K562 (cell line): ENCODE measurements at regions not wholly inside any gene's neighbourhood (a gene's known extent, or its start where the extent isn't known, plus 50 kb on each side); places are given as distances from the start of the nearest gene placed in this dataset.

Experiments used
- ATAC-seq: fragments of 200-7000 bp; cut with Tn5 transposase; 3 replicates; pipeline ENCODE4 v1.9.1; 2020; ENCODE audit warnings: moderate library complexity
- BruUV-seq: library from RNA; stranded (reverse); fragments of 400-500 nt; replicated peaks from 2 replicates; lab custom pipeline; 2021; lab: Mats Ljungman, UMichigan
- CTCF ChIA-PET: fragments of 300-600 bp; formaldehyde crosslinking; extraction: SDS; loops from one replicate; lab custom pipeline; 2021; ENCODE audit warnings: low intra/inter-chr PET ratio; lab: Yijun Ruan, JAX
- POLR2A ChIA-PET: fragments of 300-600, 350-650 bp; sonication (Branson Sonifier 250); formaldehyde crosslinking; extraction: SDS; loops from one replicate; lab custom pipeline; 2021; ENCODE audit warnings: antibody characterized with exemption, inconsistent platforms; lab: Yijun Ruan, JAX
- DNase-seq, 4 experiments: peaks; one replicate each; pipeline versions ENCODE4 v3.0.0 to v3.0.0-alpha.2; 2011 to 2018; ENCODE audit warnings: low spot score in 3 of 4, mixed read lengths in 3 of 4; ENCODE audit errors: extremely low read depth in 1 of 4
- FAIRE-seq: peaks from 2 replicates; lab custom pipeline; 2011; peaks lifted over from hg19 to GRCh38; lab: Jason Lieb, UNC
- H2AFZ ChIP-seq: 2 replicates; pipeline ENCODE4 v1.6.0; 2011; ENCODE audit warnings: low read depth, low read length, control low read depth, inconsistent platforms
- H3K27ac ChIP-seq: fragments of 200-600 bp; 3 replicates; pipeline ENCODE4 v1.8.0; 2011; ENCODE audit warnings: low read depth, mild to moderate bottlenecking, control low read depth, inconsistent platforms, low read length, moderate library complexity, mixed read lengths; ENCODE audit errors: extremely low read depth
- H3K27me3 ChIP-seq, 2 experiments: fragments of 300-600 bp in 1 of 2; 2 replicates in 1 of 2; 3 replicates in 1 of 2; pipeline versions ENCODE4 v1.6.0 to v1.8.0; 2011; ENCODE audit warnings: inconsistent platforms in 2 of 2, low read length in 2 of 2, mild to moderate bottlenecking in 1 of 2, mixed read lengths in 1 of 2, moderate library complexity in 1 of 2; ENCODE audit not compliant: control insufficient read depth in 2 of 2, insufficient read depth in 2 of 2
- H3K36me3 ChIP-seq: fragments of 300-600 bp; 3 replicates; pipeline ENCODE4 v1.8.0; 2011; ENCODE audit warnings: mild to moderate bottlenecking, low read length, inconsistent platforms; ENCODE audit not compliant: control insufficient read depth, insufficient read depth
- H3K4me1 ChIP-seq, 2 experiments: fragments of 200-600 bp in 1 of 2; replicated peaks in 1 of 2; 2 replicates in 1 of 2; 3 replicates in 1 of 2; pipeline versions ENCODE4 v1.5.1 to v1.8.0; 2011; ENCODE audit warnings: inconsistent platforms in 2 of 2, low read length in 2 of 2, mild to moderate bottlenecking in 1 of 2, mixed read lengths in 1 of 2, moderate library complexity in 1 of 2; ENCODE audit not compliant: control insufficient read depth in 2 of 2, insufficient read depth in 2 of 2
- H3K4me2 ChIP-seq: 2 replicates; pipeline ENCODE4 v1.6.1; 2011; ENCODE audit warnings: low read length, control low read depth, inconsistent platforms, mixed read lengths; ENCODE audit not compliant: insufficient read depth
- H3K4me3 ChIP-seq: fragments of 200-600 bp; sonication (generic), shearing (Covaris generic); 2 replicates; pipeline ENCODE4 v1.5.1; 2016; ENCODE audit warnings: control low read depth, inconsistent platforms
- H3K79me2 ChIP-seq: fragments of 200-600 bp; 3 replicates; pipeline ENCODE4 v1.8.0; 2011; ENCODE audit warnings: low read length, inconsistent platforms; ENCODE audit not compliant: control insufficient read depth, insufficient read depth
- H3K9ac ChIP-seq, 2 experiments: 2 replicates each; pipeline versions ENCODE4 v1.6.0 to v1.6.1; 2011; ENCODE audit warnings: low read depth in 2 of 2, low read length in 2 of 2, control low read depth in 1 of 2, inconsistent platforms in 1 of 2, mild to moderate bottlenecking in 1 of 2, mixed read lengths in 1 of 2; ENCODE audit not compliant: insufficient read depth in 1 of 2
- H3K9me1 ChIP-seq: one replicate; pipeline ENCODE4 v1.6.0; 2011; ENCODE audit warnings: inconsistent platforms, mild to moderate bottlenecking, low read length, moderate library complexity; ENCODE audit not compliant: control insufficient read depth, insufficient read depth
- H3K9me3 ChIP-seq: replicated peaks from 2 replicates; pipeline ENCODE4 v1.5.1; 2011; ENCODE audit warnings: low read depth, low read length, inconsistent platforms; ENCODE audit not compliant: control insufficient read depth, insufficient read depth
- H4K20me1 ChIP-seq: replicated peaks from 2 replicates; pipeline ENCODE4 v1.6.1; 2011; ENCODE audit warnings: low read length, inconsistent platforms, mixed read lengths; ENCODE audit not compliant: control insufficient read depth, insufficient read depth
- BRF1 ChIP-seq: IDR thresholded peaks from 3 replicates; pipeline ENCODE4 v1.6.1; 2011; ENCODE audit warnings: borderline replicate concordance, mild to moderate bottlenecking; ENCODE audit not compliant: insufficient read length; ENCODE audit errors: extremely low read depth
- DLX4 ChIP-seq: fragments of 250-450 bp; sonication (Bioruptor Pico); IDR thresholded peaks from 2 replicates; pipeline ENCODE4 v1.6.1; 2021; ENCODE audit warnings: mild to moderate bottlenecking
- E2F3 ChIP-seq: fragments of 250-450 bp; sonication (Bioruptor Pico); IDR thresholded peaks from 2 replicates; pipeline ENCODE4 v1.4.0; 2020; ENCODE audit warnings: mild to moderate bottlenecking
- HDAC2 ChIP-seq: fragments of 450-650 bp; IDR thresholded peaks from 2 replicates; pipeline ENCODE4 v1.6.1; 2016; ENCODE audit warnings: mild to moderate bottlenecking
- HDGF ChIP-seq: fragments of 450-650 bp; IDR thresholded peaks from 2 replicates; pipeline ENCODE4 v1.6.1; 2016
- HMG20B ChIP-seq: fragments of 250-450 bp; sonication (Bioruptor Pico); IDR thresholded peaks from 2 replicates; pipeline ENCODE4 v1.5.0; 2021; ENCODE audit warnings: mild to moderate bottlenecking
- NCOA2 ChIP-seq, 2 experiments: fragments of 450-650 bp; IDR thresholded peaks; 2 replicates each; pipeline ENCODE4 v1.6.1; 2018; ENCODE audit warnings: mild to moderate bottlenecking in 2 of 2, moderate library complexity in 1 of 2; ENCODE audit not compliant: partially characterized antibody in 2 of 2
- PHB ChIP-seq: fragments of 250-450 bp; sonication (Bioruptor Pico); IDR thresholded peaks from 2 replicates; pipeline ENCODE4 v1.5.0; 2021
- SLC30A9 ChIP-seq: fragments of 250-450 bp; sonication (Bioruptor Pico); IDR thresholded peaks from 2 replicates; pipeline ENCODE4 v1.8.0; 2022; ENCODE audit warnings: mild to moderate bottlenecking, moderate library complexity
- ZFP91 ChIP-seq: sonication (generic); formaldehyde crosslinking; IDR thresholded peaks from 2 replicates; pipeline ENCODE4 v1.8.0; 2022; ENCODE audit warnings: mild to moderate bottlenecking, missing genetic modification reagents
- ZHX1 ChIP-seq: fragments of 150-350 bp; conservative IDR thresholded peaks from 2 replicates; pipeline ENCODE4 v1.6.1; 2014; ENCODE audit warnings: low read length
- ZNF408 ChIP-seq: fragments of 250-450 bp; sonication (Bioruptor Pico); IDR thresholded peaks from 2 replicates; pipeline ENCODE4 v1.4.0; 2020; ENCODE audit warnings: low read depth, mild to moderate bottlenecking, moderate library complexity
- ZNF639 ChIP-seq, 2 experiments: fragments of 200-800 bp in 1 of 2; sonication (Bioruptor generic) in 1 of 2; sonication (generic) in 1 of 2; formaldehyde crosslinking in 1 of 2; IDR thresholded peaks in 1 of 2; conservative IDR thresholded peaks in 1 of 2; 2 replicates each; pipeline versions ENCODE4 v1.5.0 to v1.6.1; 2016 to 2020; ENCODE audit warnings: missing compliant biosample characterization in 1 of 2, missing genetic modification characterization in 1 of 2, missing genetic modification reagents in 1 of 2
- WGBS: fragments of 100-300 bp; shearing (Covaris generic); methylation state at CpG from one replicate; pipeline ENCODE4 v1.1.6; 2016; ENCODE audit warnings: low coverage, mixed read lengths; ENCODE audit not compliant: insufficient coverage; ENCODE audit errors: missing lambda C conversion rate; 5-methylcytosine and 5-hydroxymethylcytosine counted together
- in situ Hi-C: fragments of 300-500 bp; cut with MboI; formaldehyde crosslinking; loops from 4 replicates; pipeline ENCODE4 v1.15.0; 2018; ENCODE audit warnings: inconsistent platforms, mixed read lengths
- intact Hi-C: fragments of 100-400 bp; cut with micrococcal nuclease; formaldehyde crosslinking; loops from 2 replicates; pipeline ENCODE4 v1.14.2; 2022

- no peak for TF ChIP-seq ZNF639 (CRISPR knock-in tag; conservative IDR thresholded peaks at IDR 0.05 in 1 of 2, IDR thresholded peaks at IDR 0.05 in 1 of 2)
- TF ChIP-seq SLC30A9 (CRISPR knock-in tag), result no peak
These were observed 239.1 kb downstream of the CPS1 start (continued) for GRCh38 chr2:210795506-210795905.

- CTCF ChIA-PET, result no interaction called here
- TF ChIP-seq NCOA2 (IDR thresholded peaks at IDR 0.05; ENCODE audit: partially characterized antibody in 2 of 2) (no peak), PHB (CRISPR knock-in tag) (no peak), HDAC2 (no peak), BRF1 (no peak), ZHX1 (no peak), E2F3 (CRISPR knock-in tag) (no peak), ZFP91 (no peak), ZNF408 (CRISPR knock-in tag) (no peak), DLX4 (no peak), HDGF (no peak), HMG20B (CRISPR knock-in tag) (no peak)
- intact Hi-C loops, result no loop called here
- H3K9ac ChIP-seq, result no peak overlapping the region
- H3K9me1 ChIP-seq, result no peaks in the 10 kb centered on the region
- no peaks in the 10 kb centered on the region for H3K4me1 ChIP-seq
- DNase-seq, result no peak
- no peaks in the 10 kb centered on the region for H3K79me2 ChIP-seq
- H3K9me3 ChIP-seq, result no peaks in the 10 kb centered on the region
- ATAC-seq, result no peak
- 0% methylated on average over 1 of the region's 1 CpG for WGBS
- no peak overlapping the region for H3K27ac ChIP-seq
- no peak overlapping the region for H3K4me2 ChIP-seq
- BruUV-seq, result no TSS peak
- FAIRE-seq, result no peak
- POLR2A ChIA-PET, result no interaction called here
- H4K20me1 ChIP-seq, result no peaks in the 10 kb centered on the region
- no peak overlapping the region for H3K4me3 ChIP-seq
- in situ Hi-C loops, result no loop called here
- no peaks in the 10 kb centered on the region for H3K27me3 ChIP-seq
- H3K36me3 ChIP-seq, result no peaks in the 10 kb centered on the region
- H2AFZ ChIP-seq, result no peak overlapping the region
These were observed 241.8 kb downstream of the CPS1 start for GRCh38 chr2:210798180-210798579.
